ENCODE measurements at regions not wholly inside any gene's neighbourhood (a gene's known extent, or its start where the extent isn't known, plus 50 kb on each side); places are given as distances from the start of the nearest gene placed in this dataset.

- no peak for ATAC-seq (ENCODE audit: low read depth)
- BruUV-seq (replicated peaks): no TSS peak
Measured at GRCh38 chr7:26489906-26490639, 198.4 kb downstream of the SNX10 start.

More at GRCh38 chr7:26489906-26490639, 198.4 kb downstream of the SNX10 start:
- Histone ChIP-seq H3K56ac (ENCODE audit: extremely low read depth, insufficient read depth, low read length) (no peak overlapping the region), H3K23ac (ENCODE audit: low read depth, low read length) (no peak overlapping the region), H3K4me1 (ENCODE audit: control insufficient read depth, insufficient read depth, low read length) (no peaks in the 10 kb centered on the region), H3K36me3 (ENCODE audit: control insufficient read depth, insufficient read depth, low read length) (no peaks in the 10 kb centered on the region), H4K91ac (ENCODE audit: insufficient read depth, low read depth, low read length) (no peak overlapping the region), H3K9me1 (ENCODE audit: insufficient read depth, low read length) (no peaks in the 10 kb centered on the region), H2AK9ac (replicated peaks; ENCODE audit: low read depth, low read length, poor library complexity) (no peak overlapping the region), H3K27ac (ENCODE audit: insufficient read depth, low read length) (no peak overlapping the region), H4K5ac (ENCODE audit: low read depth, low read length) (no peak overlapping the region), H3K4me2 (ENCODE audit: low read depth, low read length) (no peak overlapping the region), H2AK5ac (ENCODE audit: low read depth, low read length) (no peak overlapping the region), H2BK5ac (ENCODE audit: low read depth, low read length, poor library complexity, severe bottlenecking) (no peak overlapping the region), H2BK120ac (ENCODE audit: low read depth, low read length) (no peak overlapping the region), H3K14ac (replicated peaks; ENCODE audit: low read depth, low read length) (no peak overlapping the region), H3K9ac (ENCODE audit: low read depth, low read length) (no peak overlapping the region), H4K8ac (ENCODE audit: low read depth in 2 of 2, low read length in 2 of 2) (no peak overlapping the region), H3K79me1 (ENCODE audit: low read depth in 1 of 2, low read length in 2 of 2) (no peaks in the 10 kb centered on the region), H3K4me3 (ENCODE audit: insufficient read depth, low read depth, low read length) (no peak overlapping the region), H2AFZ (replicated peaks; ENCODE audit: low read length, poor library complexity) (no peak overlapping the region), H2BK15ac (ENCODE audit: low read depth, low read length) (no peak overlapping the region), H4K20me1 (ENCODE audit: insufficient read depth, low read length) (no peaks in the 10 kb centered on the region), H3K9me3 (ENCODE audit: control insufficient read depth, insufficient read depth, low read length) (no peaks in the 10 kb centered on the region), H2BK20ac (ENCODE audit: low read depth, low read length) (no peak overlapping the region), H3K4ac (ENCODE audit: low read depth, low read length) (no peak overlapping the region), H3K18ac (ENCODE audit: low read depth, low read length) (no peak overlapping the region), H3K27me3 (ENCODE audit: control insufficient read depth, insufficient read depth, low read length) (no peaks in the 10 kb centered on the region)
- in situ Hi-C loops (cut with MboI; ENCODE audit: low sequenced_read_pairs): no loop called here
- intact Hi-C loops (cut with micrococcal nuclease): no loop called here
- dilution Hi-C loops (cut with HindIII; ENCODE audit: low sequenced_read_pairs, unreplicated experiment): no loop called here
- TF ChIP-seq, protein P1, sequence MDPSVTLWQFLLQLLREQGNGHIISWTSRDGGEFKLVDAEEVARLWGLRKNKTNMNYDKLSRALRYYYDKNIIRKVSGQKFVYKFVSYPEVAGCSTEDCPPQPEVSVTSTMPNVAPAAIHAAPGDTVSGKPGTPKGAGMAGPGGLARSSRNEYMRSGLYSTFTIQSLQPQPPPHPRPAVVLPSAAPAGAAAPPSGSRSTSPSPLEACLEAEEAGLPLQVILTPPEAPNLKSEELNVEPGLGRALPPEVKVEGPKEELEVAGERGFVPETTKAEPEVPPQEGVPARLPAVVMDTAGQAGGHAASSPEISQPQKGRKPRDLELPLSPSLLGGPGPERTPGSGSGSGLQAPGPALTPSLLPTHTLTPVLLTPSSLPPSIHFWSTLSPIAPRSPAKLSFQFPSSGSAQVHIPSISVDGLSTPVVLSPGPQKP (IDR thresholded peaks at IDR 0.05; ENCODE audit: borderline replicate concordance, low read depth, low read length): no peak
- TF ChIP-seq POLR2A (IDR thresholded peaks at IDR 0.05; ENCODE audit: low read depth, low read length) (no peak), MAFK (IDR thresholded peaks at IDR 0.05; ENCODE audit: low read depth, low read length) (no peak), FOS (IDR thresholded peaks at IDR 0.05; ENCODE audit: low read depth, low read length) (no peak), NFE2L2 (IDR thresholded peaks at IDR 0.05; ENCODE audit: low read depth, low read length) (no peak), RCOR1 (IDR thresholded peaks at IDR 0.05; ENCODE audit: insufficient replicate concordance, low read length) (no peak), CEBPB (IDR thresholded peaks at IDR 0.05; ENCODE audit: low read depth, low read length) (no peak), MAZ (IDR thresholded peaks at IDR 0.05; ENCODE audit: borderline replicate concordance, low read depth, low read length) (no peak), MXI1 (IDR thresholded peaks at IDR 0.05; ENCODE audit: borderline replicate concordance, low read depth, low read length) (no peak), RAD21 (IDR thresholded peaks at IDR 0.05; ENCODE audit: low read length) (no peak), USF2 (IDR thresholded peaks at IDR 0.05; ENCODE audit: low read depth, low read length) (no peak), SMC3 (IDR thresholded peaks at IDR 0.05; ENCODE audit: low read depth, low read length) (no peak), CHD1 (IDR thresholded peaks at IDR 0.05; ENCODE audit: low read depth, low read length) (no peak), BHLHE40 (IDR thresholded peaks at IDR 0.05; ENCODE audit: low read depth, low read length) (no peak)
- TF ChIP-seq, protein P2, sequence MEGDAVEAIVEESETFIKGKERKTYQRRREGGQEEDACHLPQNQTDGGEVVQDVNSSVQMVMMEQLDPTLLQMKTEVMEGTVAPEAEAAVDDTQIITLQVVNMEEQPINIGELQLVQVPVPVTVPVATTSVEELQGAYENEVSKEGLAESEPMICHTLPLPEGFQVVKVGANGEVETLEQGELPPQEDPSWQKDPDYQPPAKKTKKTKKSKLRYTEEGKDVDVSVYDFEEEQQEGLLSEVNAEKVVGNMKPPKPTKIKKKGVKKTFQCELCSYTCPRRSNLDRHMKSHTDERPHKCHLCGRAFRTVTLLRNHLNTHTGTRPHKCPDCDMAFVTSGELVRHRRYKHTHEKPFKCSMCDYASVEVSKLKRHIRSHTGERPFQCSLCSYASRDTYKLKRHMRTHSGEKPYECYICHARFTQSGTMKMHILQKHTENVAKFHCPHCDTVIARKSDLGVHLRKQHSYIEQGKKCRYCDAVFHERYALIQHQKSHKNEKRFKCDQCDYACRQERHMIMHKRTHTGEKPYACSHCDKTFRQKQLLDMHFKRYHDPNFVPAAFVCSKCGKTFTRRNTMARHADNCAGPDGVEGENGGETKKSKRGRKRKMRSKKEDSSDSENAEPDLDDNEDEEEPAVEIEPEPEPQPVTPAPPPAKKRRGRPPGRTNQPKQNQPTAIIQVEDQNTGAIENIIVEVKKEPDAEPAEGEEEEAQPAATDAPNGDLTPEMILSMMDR (conservative IDR thresholded peaks at IDR 0.05; ENCODE audit: low read depth, low read length): no peak
- DNase-seq: no peak
- ChIA-PET CTCF (interaction anchor here (0.6 kb wide), 1 partner anchor 123 kb away, joined by 3 read pairs; no protein-coding TSS in a partner anchor), POLR2A (ENCODE audit: unreplicated experiment) (no interaction called here)
- 58% methylated on average over 3 of the region's 7 CpGs; no CpG with 5 or more reads in 1 of the 2 experiments for WGBS, 2 experiments (ENCODE audit: extremely low coverage in 2 of 2, insufficient read length in 1 of 2)
